H1 (cell line): ENCODE measurements at regions not wholly inside any gene's neighbourhood (a gene's known extent, or its start where the extent isn't known, plus 50 kb on each side); places are given as distances from the start of the nearest gene placed in this dataset.

Experiments used
- BRCA1 ChIP-seq: IDR thresholded peaks from 2 replicates; pipeline ENCODE4 v1.6.1; 2012; ENCODE audit warnings: low read depth, low read length, improper control_type of control experiment
- CBX5 ChIP-seq: fragments of 300-800, 300-1000 bp; sonication (generic); IDR thresholded peaks from 2 replicates; pipeline ENCODE4 v1.7.1; 2016; ENCODE audit warnings: antibody characterized with exemption, low read length, low read depth
- CHD7 ChIP-seq: fragments of 300-600 bp; sonication (generic); IDR thresholded peaks from 2 replicates; pipeline ENCODE4 v1.7.1; 2012; ENCODE audit warnings: low read length, moderate library complexity, mild to moderate bottlenecking, inconsistent platforms; ENCODE audit not compliant: insufficient replicate concordance
- GABPA ChIP-seq: IDR thresholded peaks from 2 replicates; pipeline ENCODE4 v1.6.1; 2011; ENCODE audit warnings: mild to moderate bottlenecking, low read length, moderate library complexity, borderline replicate concordance; ENCODE audit not compliant: insufficient read depth
- HDAC6 ChIP-seq: IDR thresholded peaks from one replicate; pipeline ENCODE4 v1.7.1; 2012; ENCODE audit warnings: low read depth, mild to moderate bottlenecking, inconsistent platforms, low read length, moderate library complexity
- KDM4A ChIP-seq: IDR thresholded peaks from one replicate; pipeline ENCODE4 v1.7.1; 2012; ENCODE audit warnings: low read depth, mild to moderate bottlenecking, moderate library complexity, low read length, inconsistent platforms; ENCODE audit not compliant: severe bottlenecking
- KDM5A ChIP-seq: fragments of 200-600 bp; IDR thresholded peaks from 2 replicates; pipeline ENCODE4 v1.7.1; 2012; ENCODE audit warnings: mild to moderate bottlenecking, low read length, inconsistent platforms, mixed read lengths
- NANOG ChIP-seq: IDR thresholded peaks from 2 replicates; pipeline ENCODE4 v1.6.1; 2011; ENCODE audit warnings: low read length, low read depth, mild to moderate bottlenecking, inconsistent platforms; ENCODE audit not compliant: insufficient read depth, poor library complexity, severe bottlenecking
- PHF8 ChIP-seq: fragments of 200-600 bp; sonication (generic); conservative IDR thresholded peaks from 2 replicates; pipeline ENCODE4 v1.7.1; 2012; ENCODE audit warnings: low read depth, mild to moderate bottlenecking, inconsistent platforms, low read length, moderate library complexity
- SIX5 ChIP-seq: IDR thresholded peaks from 2 replicates; pipeline ENCODE4 v1.6.1; 2011; ENCODE audit warnings: mild to moderate bottlenecking, low read depth, low read length
- SP4 ChIP-seq: IDR thresholded peaks from 2 replicates; pipeline ENCODE4 v1.6.1; 2012; ENCODE audit warnings: low read length, inconsistent platforms
- TCF12 ChIP-seq: IDR thresholded peaks from 2 replicates; pipeline ENCODE4 v1.6.1; 2011; ENCODE audit warnings: low read depth, mild to moderate bottlenecking, low read length

GRCh38 chr18:79604205-79604912, 75.2 kb upstream of the CTDP1 start (continued):
- TF ChIP-seq CHD7: no peak
- no peak for TF ChIP-seq GABPA
- TF ChIP-seq HDAC6: no peak
- no peak for TF ChIP-seq BRCA1
- TF ChIP-seq PHF8: no peak
- TF ChIP-seq SP4: no peak
- TF ChIP-seq NANOG: no peak
- no peak for TF ChIP-seq CBX5
- no peak for TF ChIP-seq TCF12
- no peak for TF ChIP-seq KDM5A
- no peak for TF ChIP-seq SIX5
- TF ChIP-seq KDM4A: no peak
